H1 (cell line): ENCODE measurements at regions not wholly inside any gene's neighbourhood (a gene's known extent, or its start where the extent isn't known, plus 50 kb on each side); places are given as distances from the start of the nearest gene placed in this dataset.

Experiments used
- CTCF ChIA-PET: fragments of 300-600 bp; sonication (Branson Sonifier 250); formaldehyde crosslinking; loops from one replicate; lab custom pipeline; 2021; ENCODE audit not compliant: partially characterized antibody; lab: Charles Lee
- POLR2A ChIA-PET: fragments of 300-600 bp; sonication (Branson Sonifier 250); formaldehyde crosslinking; loops from one replicate; lab custom pipeline; 2021; ENCODE audit warnings: inconsistent platforms; ENCODE audit not compliant: partially characterized antibody; lab: Charles Lee
- DNase-seq, 2 experiments: peaks; one replicate each; pipeline versions ENCODE4 v3.0.0 to v3.0.0-alpha.2; 2010 to 2022; ENCODE audit warnings: low spot score in 2 of 2, low read depth in 1 of 2, mixed read lengths in 1 of 2
- FAIRE-seq: peaks from 2 replicates; lab custom pipeline; 2011; peaks lifted over from hg19 to GRCh38; lab: Jason Lieb, UNC
- H2AFZ ChIP-seq: 2 replicates; pipeline ENCODE4 v1.8.1; 2012; ENCODE audit warnings: low read length, inconsistent platforms
- H2AK5ac ChIP-seq: 2 replicates; pipeline ENCODE4 v1.6.1; 2013; ENCODE audit warnings: low read depth, low read length
- H2BK120ac ChIP-seq: replicated peaks from 2 replicates; pipeline ENCODE3; 2013; ENCODE audit warnings: low read depth, low read length, inconsistent platforms
- H2BK12ac ChIP-seq: 2 replicates; pipeline ENCODE4 v1.6.1; 2013; ENCODE audit warnings: low read depth, low read length
- H2BK15ac ChIP-seq: 2 replicates; pipeline ENCODE4 v1.6.1; 2013; ENCODE audit warnings: low read length
- H2BK20ac ChIP-seq: 2 replicates; pipeline ENCODE4 v1.6.1; 2013; ENCODE audit warnings: low read length
- H2BK5ac ChIP-seq: 2 replicates; pipeline ENCODE4 v1.6.1; 2013; ENCODE audit warnings: low read depth, low read length
- H3K14ac ChIP-seq: 2 replicates; pipeline ENCODE4 v1.6.1; 2013; ENCODE audit warnings: inconsistent platforms; ENCODE audit not compliant: insufficient read length
- H3K18ac ChIP-seq: 2 replicates; pipeline ENCODE4 v1.6.1; 2013; ENCODE audit warnings: low read length; ENCODE audit errors: extremely low read depth
- H3K23ac ChIP-seq: 2 replicates; pipeline ENCODE4 v1.6.1; 2013; ENCODE audit warnings: inconsistent platforms; ENCODE audit not compliant: insufficient read length
- H3K23me2 ChIP-seq: 2 replicates; pipeline ENCODE4 v1.6.1; 2013; ENCODE audit warnings: low read depth, low read length
- H3K27ac ChIP-seq: 2 replicates; pipeline ENCODE4 v1.6.1; 2011; ENCODE audit warnings: low read depth, low read length, inconsistent platforms
- H3K27me3 ChIP-seq, 4 experiments: replicated peaks in 1 of 4; 1 replicate in 1 of 4; 2 replicates in 3 of 4; pipeline versions ENCODE4 v1.6.1 to v1.8.1; 2011 to 2013; ENCODE audit warnings: low read length in 3 of 4, mild to moderate bottlenecking in 3 of 4, inconsistent platforms in 2 of 4, mixed read lengths in 2 of 4, moderate library complexity in 1 of 4; ENCODE audit not compliant: control insufficient read depth in 3 of 4, insufficient read depth in 3 of 4; ENCODE audit errors: extremely low read depth in 1 of 4
- H3K36me3 ChIP-seq, 4 experiments: 2 replicates each; pipeline versions ENCODE4 v1.6.1 to v1.8.1; 2011 to 2013; ENCODE audit warnings: mild to moderate bottlenecking in 4 of 4, low read length in 3 of 4, moderate library complexity in 2 of 4, control low read depth in 1 of 4, inconsistent platforms in 1 of 4; ENCODE audit not compliant: insufficient read depth in 4 of 4, control insufficient read depth in 2 of 4
- H3K4ac ChIP-seq: replicated peaks from 2 replicates; pipeline ENCODE3; 2013; ENCODE audit warnings: low read length, low read depth, mixed read lengths, inconsistent platforms; ENCODE audit not compliant: insufficient read length
- H3K4me1 ChIP-seq, 4 experiments: replicated peaks in 1 of 4; 1 replicate in 1 of 4; 2 replicates in 3 of 4; pipeline versions ENCODE4 v1.6.1 to v1.8.1; 2011 to 2013; ENCODE audit warnings: low read length in 3 of 4, inconsistent platforms in 2 of 4, mixed read lengths in 1 of 4; ENCODE audit not compliant: insufficient read depth in 4 of 4, control insufficient read depth in 3 of 4
- H3K4me2 ChIP-seq, 2 experiments: 2 replicates each; pipeline versions ENCODE4 v1.6.1 to v1.8.1; 2011 to 2013; ENCODE audit warnings: low read depth in 2 of 2, low read length in 2 of 2, control low read depth in 1 of 2, inconsistent platforms in 1 of 2, mild to moderate bottlenecking in 1 of 2; ENCODE audit not compliant: insufficient read depth in 1 of 2
- H3K4me3 ChIP-seq, 4 experiments: fragments of 200-600, 300-600 bp in 1 of 4; sonication (generic), shearing (Covaris generic), sonication (Bioruptor Twin) in 1 of 4; 2 replicates each; pipeline versions ENCODE4 v1.5.1 to v1.8.1; 2011 to 2016; ENCODE audit warnings: low read length in 4 of 4, low read depth in 3 of 4, control low read depth in 2 of 4, inconsistent platforms in 2 of 4, mild to moderate bottlenecking in 2 of 4, mixed read lengths in 1 of 4, moderate library complexity in 1 of 4; ENCODE audit not compliant: insufficient read depth in 2 of 4; ENCODE audit errors: extremely low read depth in 1 of 4
- H3K56ac ChIP-seq: replicated peaks from 2 replicates; pipeline ENCODE3; 2013; ENCODE audit warnings: low read depth, mild to moderate bottlenecking, mixed read lengths, low read length, inconsistent platforms; ENCODE audit not compliant: insufficient read length
- H3K79me1 ChIP-seq: 2 replicates; pipeline ENCODE4 v1.6.1; 2013; ENCODE audit warnings: low read depth, low read length, control low read depth
- H3K79me2 ChIP-seq, 2 experiments: 2 replicates each; pipeline versions ENCODE4 v1.6.1 to v1.8.1; 2012 to 2013; ENCODE audit warnings: low read length in 2 of 2, mild to moderate bottlenecking in 2 of 2, inconsistent platforms in 1 of 2; ENCODE audit not compliant: insufficient read depth in 2 of 2, control insufficient read depth in 1 of 2
- H3K9ac ChIP-seq, 4 experiments: replicated peaks in 1 of 4; 1 replicate in 1 of 4; 2 replicates in 3 of 4; pipeline versions ENCODE4 v1.6.1 to v1.8.1; 2011 to 2013; ENCODE audit warnings: low read depth in 3 of 4, low read length in 3 of 4, control low read depth in 2 of 4, mild to moderate bottlenecking in 2 of 4, moderate library complexity in 2 of 4, inconsistent platforms in 1 of 4; ENCODE audit errors: extremely low read depth in 1 of 4
- H3K9me3 ChIP-seq, 2 experiments: 2 replicates each; pipeline versions ENCODE4 v1.6.1 to v1.8.1; 2012 to 2013; ENCODE audit warnings: mild to moderate bottlenecking in 2 of 2, moderate library complexity in 2 of 2, control low read depth in 1 of 2, inconsistent platforms in 1 of 2, low read depth in 1 of 2, low read length in 1 of 2, mixed read lengths in 1 of 2; ENCODE audit not compliant: insufficient read depth in 2 of 2
- H4K20me1 ChIP-seq, 2 experiments: replicated peaks in 1 of 2; 2 replicates each; pipeline versions ENCODE3 to v1.8.1; 2011 to 2013; ENCODE audit warnings: inconsistent platforms in 2 of 2, low read length in 2 of 2, mild to moderate bottlenecking in 1 of 2; ENCODE audit not compliant: insufficient read depth in 2 of 2, control insufficient read depth in 1 of 2
- H4K5ac ChIP-seq: 2 replicates; pipeline ENCODE4 v1.6.1; 2013; ENCODE audit warnings: low read length, low read depth, mixed read lengths, inconsistent platforms; ENCODE audit not compliant: insufficient read length
- H4K8ac ChIP-seq: 2 replicates; pipeline ENCODE4 v1.8.0; 2013; ENCODE audit warnings: mild to moderate bottlenecking, moderate library complexity, low read length, inconsistent platforms; ENCODE audit not compliant: insufficient read depth; ENCODE audit errors: extremely low read depth
- H4K91ac ChIP-seq: replicated peaks from 2 replicates; pipeline ENCODE3; 2013; ENCODE audit warnings: low read length, mixed read lengths, inconsistent platforms; ENCODE audit not compliant: insufficient read length
- CHD1 ChIP-seq: IDR thresholded peaks from 2 replicates; pipeline ENCODE4 v1.6.1; 2012; ENCODE audit warnings: low read depth, low read length, improper control_type of control experiment
- FOSL1 ChIP-seq: IDR thresholded peaks from 2 replicates; pipeline ENCODE4 v1.6.1; 2011; ENCODE audit warnings: mild to moderate bottlenecking, low read depth, low read length, moderate library complexity; ENCODE audit not compliant: insufficient read depth
- GTF2F1 ChIP-seq: IDR thresholded peaks from 2 replicates; pipeline ENCODE4 v1.6.1; 2012; ENCODE audit warnings: low read depth, low read length, improper control_type of control experiment, borderline replicate concordance
- POLR2AphosphoS5 ChIP-seq: IDR thresholded peaks from 2 replicates; pipeline ENCODE4 v1.6.1; 2011; ENCODE audit warnings: low read depth, low read length
- POU5F1 ChIP-seq: IDR thresholded peaks from 2 replicates; pipeline ENCODE4 v1.6.1; 2011; ENCODE audit warnings: low read depth, mild to moderate bottlenecking, low read length, moderate library complexity
- SIN3A ChIP-seq, 2 experiments: IDR thresholded peaks in 1 of 2; conservative IDR thresholded peaks in 1 of 2; 2 replicates each; pipeline ENCODE4 v1.6.1; 2011 to 2012; ENCODE audit warnings: low read length in 2 of 2, improper control_type of control experiment in 1 of 2, low read depth in 1 of 2, mild to moderate bottlenecking in 1 of 2
- SIX5 ChIP-seq: IDR thresholded peaks from 2 replicates; pipeline ENCODE4 v1.6.1; 2011; ENCODE audit warnings: mild to moderate bottlenecking, low read depth, low read length
- WGBS, 2 experiments: shearing (Covaris generic) in 1 of 2; methylation state at CpG; one replicate each; pipeline versions ENCODE4 v1.1.6 to v1.1.7; 2013 to 2015; ENCODE audit warnings: low lambda C conversion rate in 2 of 2, mixed read lengths in 2 of 2, inconsistent platforms in 1 of 2, low coverage in 1 of 2, missing lambda C conversion rate in 1 of 2; ENCODE audit not compliant: insufficient replicate concordance in 2 of 2, insufficient coverage in 1 of 2, insufficient read length in 1 of 2; ENCODE audit errors: extremely low coverage in 1 of 2, missing lambda C conversion rate in 1 of 2; 5-methylcytosine and 5-hydroxymethylcytosine counted together
- TF ChIP-seq, protein P1 (sequence below): IDR thresholded peaks from 2 replicates; pipeline ENCODE4 v1.6.1; 2012; ENCODE audit warnings: low read length, inconsistent platforms

DNA sequence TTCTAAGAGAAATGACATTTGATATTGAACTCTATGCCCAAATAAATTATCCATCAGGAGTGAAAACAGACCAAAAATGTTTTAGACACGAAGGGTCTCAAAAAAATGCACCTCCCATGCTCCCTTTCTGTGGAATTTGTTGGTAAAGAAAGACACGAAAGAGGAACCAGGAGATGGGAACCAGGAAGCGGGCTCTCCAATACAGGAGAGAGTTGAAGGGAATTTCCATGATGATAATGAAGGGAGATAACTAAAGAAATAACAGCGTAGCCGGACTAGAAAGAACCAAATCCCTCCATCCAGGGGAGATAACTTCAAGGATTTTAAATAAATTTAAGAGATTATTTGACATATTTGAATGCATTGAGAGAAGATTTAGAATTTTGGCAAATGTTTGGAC lies 183.0 kb downstream of the DUSP6 start:
- Histone ChIP-seq H3K36me3 (no peaks in the 10 kb centered on the region), H3K4me2 (no peak overlapping the region), H3K14ac (no peak overlapping the region), H4K5ac (no peak overlapping the region), H2BK12ac (no peak overlapping the region), H3K4me3 (no peak overlapping the region), H4K8ac (no peak overlapping the region), H4K91ac (no peak overlapping the region), H3K18ac (no peak overlapping the region), H3K79me1 (no peaks in the 10 kb centered on the region), H3K23me2 (no peaks in the 10 kb centered on the region), H3K4ac (no peak overlapping the region), H3K27me3 (no peaks in the 10 kb centered on the region; a peak in 1 of 7 replicates), H2BK120ac (no peak overlapping the region), H3K9ac (no peak overlapping the region), H3K27ac (no peak overlapping the region), H3K79me2 (no peaks in the 10 kb centered on the region), H2BK20ac (no peak overlapping the region), H2AK5ac (no peak overlapping the region), H2AFZ (no peak overlapping the region), H2BK5ac (no peak overlapping the region), H3K56ac (no peak overlapping the region), H3K9me3 (no peaks in the 10 kb centered on the region), H3K23ac (no peak overlapping the region), H4K20me1 (no peaks in the 10 kb centered on the region), H3K4me1 (0 out of 7 replicates have a peak, but pooled peaks cover 0 to 2% (median 0%) of the 10 kb centered on the region in 4 experiments), H2BK15ac (no peak overlapping the region)
- CTCF ChIA-PET, result no interaction called here
- no peak for DNase-seq
- no peak for FAIRE-seq
- TF ChIP-seq POLR2AphosphoS5 (no peak), CHD1 (no peak), GTF2F1 (no peak), SIX5 (no peak), FOSL1 (no peak), POU5F1 (no peak), SIN3A (conservative IDR thresholded peaks at IDR 0.05 in 1 of 2, IDR thresholded peaks at IDR 0.05 in 1 of 2; ENCODE audit: low read depth in 1 of 2, low read length in 2 of 2) (no peak)
- TF ChIP-seq, protein P1, sequence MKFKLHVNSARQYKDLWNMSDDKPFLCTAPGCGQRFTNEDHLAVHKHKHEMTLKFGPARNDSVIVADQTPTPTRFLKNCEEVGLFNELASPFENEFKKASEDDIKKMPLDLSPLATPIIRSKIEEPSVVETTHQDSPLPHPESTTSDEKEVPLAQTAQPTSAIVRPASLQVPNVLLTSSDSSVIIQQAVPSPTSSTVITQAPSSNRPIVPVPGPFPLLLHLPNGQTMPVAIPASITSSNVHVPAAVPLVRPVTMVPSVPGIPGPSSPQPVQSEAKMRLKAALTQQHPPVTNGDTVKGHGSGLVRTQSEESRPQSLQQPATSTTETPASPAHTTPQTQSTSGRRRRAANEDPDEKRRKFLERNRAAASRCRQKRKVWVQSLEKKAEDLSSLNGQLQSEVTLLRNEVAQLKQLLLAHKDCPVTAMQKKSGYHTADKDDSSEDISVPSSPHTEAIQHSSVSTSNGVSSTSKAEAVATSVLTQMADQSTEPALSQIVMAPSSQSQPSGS, result no peak
- POLR2A ChIA-PET, result no interaction called here
- whole genome bisulfite sequencing, 2 experiments, result 88% methylated on average over 5 of the region's 5 CpGs; no CpG with 5 or more reads in 1 of the 2 experiments
